Fibroblast of lung (primary cell): ENCODE measurements at regions not wholly inside any gene's neighbourhood (a gene's known extent, or its start where the extent isn't known, plus 50 kb on each side); places are given as distances from the start of the nearest gene placed in this dataset.

Source experiments
- DNase-seq, 2 donors: peaks; one replicate each; pipeline versions ENCODE4 v3.0.0 to v3.0.0-alpha.2; 2010; ENCODE audit warnings: low read depth in 2 of 2
- H2AFZ ChIP-seq: 2 replicates; pipeline ENCODE4 v1.5.1; 2012; ENCODE audit warnings: low read length, control low read depth, inconsistent platforms
- H3K27ac ChIP-seq: 2 replicates; pipeline ENCODE4 v1.5.1; 2011; ENCODE audit warnings: low read length, control low read depth; ENCODE audit not compliant: insufficient read depth
- H3K27me3 ChIP-seq: 2 replicates; pipeline ENCODE4 v1.5.1; 2011; ENCODE audit warnings: mild to moderate bottlenecking, low read length; ENCODE audit not compliant: control insufficient read depth, insufficient read depth
- H3K36me3 ChIP-seq: 2 replicates; pipeline ENCODE4 v1.5.1; 2011; ENCODE audit warnings: low read length; ENCODE audit not compliant: control insufficient read depth, insufficient read depth
- H3K4me1 ChIP-seq: 2 replicates; pipeline ENCODE4 v1.5.1; 2011; ENCODE audit warnings: low read length; ENCODE audit not compliant: control insufficient read depth, insufficient read depth; ENCODE audit errors: extremely low read depth
- H3K4me2 ChIP-seq: 2 replicates; pipeline ENCODE4 v1.5.1; 2011; ENCODE audit warnings: low read length, control low read depth; ENCODE audit not compliant: insufficient read depth; ENCODE audit errors: extremely low read depth
- H3K4me3 ChIP-seq, 4 experiments: fragments of 200-600 bp in 1 of 4; sonication (generic) in 1 of 4; replicated peaks in 1 of 4; 2 replicates each; pipeline ENCODE4 v1.5.1; 2011 to 2016; ENCODE audit warnings: low read length in 4 of 4, low read depth in 3 of 4, mild to moderate bottlenecking in 3 of 4, control low read depth in 2 of 4, inconsistent platforms in 1 of 4, mixed read lengths in 1 of 4; ENCODE audit not compliant: insufficient read depth in 1 of 4; ENCODE audit errors: control extremely low read depth in 1 of 4
- H3K79me2 ChIP-seq: 2 replicates; pipeline ENCODE4 v1.5.1; 2012; ENCODE audit warnings: mild to moderate bottlenecking, low read length, inconsistent platforms; ENCODE audit not compliant: control insufficient read depth, insufficient read depth
- H3K9ac ChIP-seq: 2 replicates; pipeline ENCODE4 v1.5.1; 2011; ENCODE audit warnings: mild to moderate bottlenecking, low read length, control low read depth; ENCODE audit not compliant: insufficient read depth
- H3K9me3 ChIP-seq: 2 replicates; pipeline ENCODE4 v1.5.1; 2012; ENCODE audit warnings: low read depth, low read length; ENCODE audit not compliant: control insufficient read depth, insufficient read depth
- H4K20me1 ChIP-seq: 2 replicates; pipeline ENCODE4 v1.5.1; 2011; ENCODE audit warnings: low read length; ENCODE audit not compliant: control insufficient read depth, insufficient read depth; ENCODE audit errors: extremely low read depth
- CTCF ChIP-seq, 2 donors: IDR thresholded peaks in 1 of 2; conservative IDR thresholded peaks in 1 of 2; 1 replicate in 1 of 2; 2 replicates in 1 of 2; pipeline ENCODE4 v1.5.1; 2011 to 2012; ENCODE audit warnings: low read length in 2 of 2, control low read depth in 1 of 2, inconsistent platforms in 1 of 2, low read depth in 1 of 2, mild to moderate bottlenecking in 1 of 2
- EZH2 ChIP-seq: IDR thresholded peaks from 2 replicates; pipeline ENCODE4 v1.5.1; 2012; ENCODE audit warnings: low read length, control low read depth, mild to moderate bottlenecking; ENCODE audit errors: missing control alignments

GRCh38 chr21:16192902-16193301 lies 463.1 kb downstream of the USP25 start:
- H3K4me1 ChIP-seq = no peaks in the 10 kb centered on the region
- no peaks in the 10 kb centered on the region for H3K27me3 ChIP-seq
- no peaks in the 10 kb centered on the region for H4K20me1 ChIP-seq
- peak; percentile 34 to 82 for DNase-seq
- no peak overlapping the region for H2AFZ ChIP-seq
- H3K4me2 ChIP-seq = no peak overlapping the region
- no peaks in the 10 kb centered on the region for H3K36me3 ChIP-seq
- no peaks in the 10 kb centered on the region for H3K9me3 ChIP-seq
- no peaks in the 10 kb centered on the region for H3K79me2 ChIP-seq
- no peak overlapping the region for H3K27ac ChIP-seq
- no peak overlapping the region for H3K4me3 ChIP-seq
- TF ChIP-seq EZH2 (no peak), CTCF (conservative IDR thresholded peaks at IDR 0.05 in 1 of 2, IDR thresholded peaks at IDR 0.05 in 1 of 2; ENCODE audit: low read depth in 1 of 2, low read length in 2 of 2) (no peak)
- H3K9ac ChIP-seq = no peak overlapping the region

GRCh38 chr21:16193496-16194094 lies 463.8 kb downstream of the USP25 start:
- Histone ChIP-seq H3K9ac (no peak overlapping the region), H3K36me3 (no peaks in the 10 kb centered on the region), H3K27me3 (no peaks in the 10 kb centered on the region), H2AFZ (no peak overlapping the region), H3K79me2 (no peaks in the 10 kb centered on the region), H3K4me3 (peak overlapping the region in 2 of 4 experiments; percentile 63 to 84), H4K20me1 (no peaks in the 10 kb centered on the region), H3K27ac (no peak overlapping the region), H3K4me1 (no peaks in the 10 kb centered on the region), H3K4me2 (peak overlapping the region; percentile 95), H3K9me3 (no peaks in the 10 kb centered on the region)
- DNase-seq = no peak
- no peak for TF ChIP-seq EZH2
- no peak for TF ChIP-seq CTCF (conservative IDR thresholded peaks at IDR 0.05 in 1 of 2, IDR thresholded peaks at IDR 0.05 in 1 of 2; ENCODE audit: low read depth in 1 of 2, low read length in 2 of 2)

- TF ChIP-seq CTCF (conservative IDR thresholded peaks at IDR 0.05 in 1 of 2, IDR thresholded peaks at IDR 0.05 in 1 of 2; ENCODE audit: low read depth in 1 of 2, low read length in 2 of 2) (peak; percentile 22 to 45), EZH2 (no peak)
- H3K9me3 ChIP-seq = no peaks in the 10 kb centered on the region
- peak overlapping the region; percentile 49 to 84 (median 61) for H3K4me3 ChIP-seq
- H4K20me1 ChIP-seq = no peaks in the 10 kb centered on the region
- no peaks in the 10 kb centered on the region for H3K4me1 ChIP-seq
- no peaks in the 10 kb centered on the region for H3K79me2 ChIP-seq
- H3K36me3 ChIP-seq = no peaks in the 10 kb centered on the region
- DNase-seq = peak; percentile 87 to 93
- peak overlapping the region; percentile 78 for H2AFZ ChIP-seq
- H3K9ac ChIP-seq = peak overlapping the region; percentile 8
- no peaks in the 10 kb centered on the region for H3K27me3 ChIP-seq
- H3K27ac ChIP-seq = peak overlapping the region; percentile 73
- peak overlapping the region; percentile 95 for H3K4me2 ChIP-seq
These were observed 464.5 kb downstream of the USP25 start for GRCh38 chr21:16194095-16194787.
